Ascending aorta (tissue), 2 donors: ENCODE measurements at regions not wholly inside any gene's neighbourhood (a gene's known extent, or its start where the extent isn't known, plus 50 kb on each side); places are given as distances from the start of the nearest gene placed in this dataset.

Source experiments
- DNase-seq, 2 donors: peaks; one replicate each; pipeline ENCODE4 v3.0.0-alpha.2; 2019; ENCODE audit warnings: low spot score in 2 of 2
- H3K27ac ChIP-seq, 2 donors: fragments of 200-600 bp; sonication (generic); one replicate each; pipeline ENCODE4 v1.5.1; 2016 to 2017; ENCODE audit warnings: mild to moderate bottlenecking in 1 of 2
- H3K27me3 ChIP-seq: fragments of 200-600 bp; sonication (generic); one replicate; pipeline ENCODE4 v1.5.1; 2017
- H3K36me3 ChIP-seq, 2 donors: fragments of 200-600 bp; sonication (generic); one replicate each; pipeline ENCODE4 v1.5.1; 2016
- H3K4me1 ChIP-seq, 2 donors: fragments of 200-600 bp; sonication (generic); one replicate each; pipeline ENCODE4 v1.5.1; 2016 to 2017; ENCODE audit warnings: mild to moderate bottlenecking in 1 of 2
- H3K4me3 ChIP-seq, 2 donors: fragments of 200-600 bp; sonication (generic); one replicate each; pipeline ENCODE4 v1.5.1; 2016 to 2017; ENCODE audit warnings: mild to moderate bottlenecking in 1 of 2
- H3K9me3 ChIP-seq, 2 donors: fragments of 200-600 bp; sonication (generic); one replicate each; pipeline ENCODE4 v1.5.1; 2016
- CTCF ChIP-seq, 3 experiments: fragments of 200-600 bp in 2 of 3; fragments of 450-650 bp in 1 of 3; sonication (generic) in 2 of 3; IDR thresholded peaks; one replicate each; pipeline ENCODE4 v1.5.1; 2016 to 2019; ENCODE audit warnings: antibody characterized with exemption in 3 of 3, mild to moderate bottlenecking in 1 of 3, moderate library complexity in 1 of 3
- intact Hi-C: fragments of 100-400 bp; cut with DNase I; formaldehyde crosslinking; loops from one replicate; pipeline ENCODE4 v1.15.1; 2023

GRCh38 chr2:64906853-64907536 is 82.2 kb upstream of the SLC1A4 start:
- no peak overlapping the region for H3K4me3 ChIP-seq
- no peaks in the 10 kb centered on the region for H3K9me3 ChIP-seq
- peaks cover 7 to 12% of the 10 kb centered on the region in 2 donors for H3K4me1 ChIP-seq
- intact Hi-C loops = no loop called here
- no peak for DNase-seq
- no peaks in the 10 kb centered on the region for H3K27me3 ChIP-seq
- no peak overlapping the region for H3K27ac ChIP-seq
- no peaks in the 10 kb centered on the region for H3K36me3 ChIP-seq
- TF ChIP-seq CTCF (IDR thresholded peaks at IDR 0.05) = no peak

- H3K27ac ChIP-seq = no peak overlapping the region
- no peak for TF ChIP-seq CTCF (IDR thresholded peaks at IDR 0.05)
- intact Hi-C loops = no loop called here
- no peak overlapping the region for H3K4me3 ChIP-seq
- H3K4me1 ChIP-seq = peaks cover 7 to 12% of the 10 kb centered on the region in 2 donors
- no peaks in the 10 kb centered on the region for H3K36me3 ChIP-seq
- no peaks in the 10 kb centered on the region for H3K9me3 ChIP-seq
- no peaks in the 10 kb centered on the region for H3K27me3 ChIP-seq
- DNase-seq = no peak
These were observed 80.8 kb upstream of the SLC1A4 start for GRCh38 chr2:64908406-64908805.

GRCh38 chr2:64910523-64910922 is 78.7 kb upstream of the SLC1A4 start:
- no peaks in the 10 kb centered on the region for H3K9me3 ChIP-seq
- H3K36me3 ChIP-seq = no peaks in the 10 kb centered on the region
- intact Hi-C loops = no loop called here
- H3K27ac ChIP-seq = no peak overlapping the region
- H3K4me1 ChIP-seq = no peaks in the 10 kb centered on the region
- no peak for TF ChIP-seq CTCF (IDR thresholded peaks at IDR 0.05)
- no peak for DNase-seq
- no peaks in the 10 kb centered on the region for H3K27me3 ChIP-seq
- H3K4me3 ChIP-seq = no peak overlapping the region

GRCh38 chr2:64910972-64911433 is 78.2 kb upstream of the SLC1A4 start:
- DNase-seq = no peak
- Histone ChIP-seq H3K4me1 (no peaks in the 10 kb centered on the region), H3K9me3 (no peaks in the 10 kb centered on the region), H3K4me3 (no peak overlapping the region), H3K27me3 (no peaks in the 10 kb centered on the region), H3K27ac (no peak overlapping the region), H3K36me3 (no peaks in the 10 kb centered on the region)
- intact Hi-C loops = no loop called here
- no peak for TF ChIP-seq CTCF (IDR thresholded peaks at IDR 0.05)

- Histone ChIP-seq H3K27me3 (no peaks in the 10 kb centered on the region), H3K4me1 (no peaks in the 10 kb centered on the region), H3K4me3 (no peak overlapping the region), H3K36me3 (no peaks in the 10 kb centered on the region), H3K27ac (no peak overlapping the region), H3K9me3 (no peaks in the 10 kb centered on the region)
- no peak for TF ChIP-seq CTCF (IDR thresholded peaks at IDR 0.05)
- no peak for DNase-seq
- intact Hi-C loops = no loop called here
These were observed 75.8 kb upstream of the SLC1A4 start for GRCh38 chr2:64913357-64913869.
